ENCODE measurements at regions not wholly inside any gene's neighbourhood (a gene's known extent, or its start where the extent isn't known, plus 50 kb on each side); places are given as distances from the start of the nearest gene placed in this dataset.

GRCh38 chr5:171648279-171649074 is 137.1 kb upstream of the SMIM23 start:
- H3K36me3 ChIP-seq (ENCODE audit: control insufficient read depth, insufficient read depth, low read length): no peaks in the 10 kb centered on the region
- ATAC-seq (no peak), DNase-seq (no peak)
- Mint-ChIP-seq H3K4me1 (no peaks in the 10 kb centered on the region), H3K36me3 (no peaks in the 10 kb centered on the region), H3K27me3 (ENCODE audit: low read depth in 2 of 2) (peaks cover 4 to 28% of the 10 kb centered on the region in 2 donors), H3K4me3 (no peak overlapping the region), H3K9me3 (peaks cover 0 to 1% of the 10 kb centered on the region in 2 donors), H3K27ac (no peak overlapping the region)
- no peak overlapping the region for H3K27ac ChIP-seq (ENCODE audit: low read length)
- TF ChIP-seq CTCF (IDR thresholded peaks at IDR 0.05): no peak
- H3K27me3 ChIP-seq (ENCODE audit: control insufficient read depth, insufficient read depth, low read length): no peaks in the 10 kb centered on the region
- intact Hi-C loops (cut with micrococcal nuclease): no loop called here
- no peaks in the 10 kb centered on the region for H3K4me1 ChIP-seq (ENCODE audit: control insufficient read depth, insufficient read depth, low read length)
- H3K9me3 ChIP-seq (ENCODE audit: control insufficient read depth, insufficient read depth, low read length): no peaks in the 10 kb centered on the region
- no peak overlapping the region for H3K4me3 ChIP-seq (ENCODE audit: low read length)
- 72% methylated on average over 10 of the region's 10 CpGs for WGBS (ENCODE audit: insufficient coverage)

- H3K4me1 Mint-ChIP-seq: no peaks in the 10 kb centered on the region
- no peaks in the 10 kb centered on the region for H3K4me1 ChIP-seq (ENCODE audit: control insufficient read depth, insufficient read depth, low read length)
- no peak overlapping the region for H3K27ac ChIP-seq (ENCODE audit: low read length)
- H3K36me3 ChIP-seq (ENCODE audit: control insufficient read depth, insufficient read depth, low read length): no peaks in the 10 kb centered on the region
- H3K27me3 Mint-ChIP-seq (ENCODE audit: low read depth in 2 of 2): peaks cover 4 to 31% of the 10 kb centered on the region in 2 donors
- intact Hi-C loops (cut with micrococcal nuclease): no loop called here
- WGBS (ENCODE audit: insufficient coverage): 92% methylated on average over 3 of the region's 3 CpGs
- H3K4me3 ChIP-seq (ENCODE audit: low read length): no peak overlapping the region
- no peaks in the 10 kb centered on the region for H3K9me3 ChIP-seq (ENCODE audit: control insufficient read depth, insufficient read depth, low read length)
- no peak for ATAC-seq
- peaks cover 0 to 3% of the 10 kb centered on the region in 2 donors for H3K9me3 Mint-ChIP-seq
- DNase-seq: no peak
- no peaks in the 10 kb centered on the region for H3K36me3 Mint-ChIP-seq
- no peak for TF ChIP-seq CTCF (IDR thresholded peaks at IDR 0.05)
- H3K27me3 ChIP-seq (ENCODE audit: control insufficient read depth, insufficient read depth, low read length): no peaks in the 10 kb centered on the region
- no peak overlapping the region for H3K27ac Mint-ChIP-seq
- H3K4me3 Mint-ChIP-seq: no peak overlapping the region
Measured at GRCh38 chr5:171649075-171649401, 136.6 kb upstream of the SMIM23 start.

GRCh38 chr5:171650597-171650996 is 135.0 kb upstream of the SMIM23 start:
- Mint-ChIP-seq H3K9me3 (peaks cover 0 to 3% of the 10 kb centered on the region in 2 donors), H3K4me3 (no peak overlapping the region), H3K4me1 (no peaks in the 10 kb centered on the region), H3K36me3 (no peaks in the 10 kb centered on the region), H3K27me3 (ENCODE audit: low read depth in 2 of 2) (peaks cover 4 to 37% of the 10 kb centered on the region in 2 donors), H3K27ac (no peak overlapping the region)
- H3K4me1 ChIP-seq (ENCODE audit: control insufficient read depth, insufficient read depth, low read length): no peaks in the 10 kb centered on the region
- no peak for TF ChIP-seq CTCF (IDR thresholded peaks at IDR 0.05)
- no peaks in the 10 kb centered on the region for H3K36me3 ChIP-seq (ENCODE audit: control insufficient read depth, insufficient read depth, low read length)
- intact Hi-C loops (cut with micrococcal nuclease): no loop called here
- no peak overlapping the region for H3K27ac ChIP-seq (ENCODE audit: low read length)
- no peaks in the 10 kb centered on the region for H3K27me3 ChIP-seq (ENCODE audit: control insufficient read depth, insufficient read depth, low read length)
- no peaks in the 10 kb centered on the region for H3K9me3 ChIP-seq (ENCODE audit: control insufficient read depth, insufficient read depth, low read length)
- DNase-seq (no peak), ATAC-seq (no peak)
- 92% methylated on average over 8 of the region's 8 CpGs for WGBS (ENCODE audit: insufficient coverage)
- no peak overlapping the region for H3K4me3 ChIP-seq (ENCODE audit: low read length)

- 79% methylated on average over 3 of the region's 3 CpGs for WGBS (ENCODE audit: insufficient coverage)
- H3K4me3 Mint-ChIP-seq: no peak overlapping the region
- TF ChIP-seq CTCF (IDR thresholded peaks at IDR 0.05): no peak
- no peaks in the 10 kb centered on the region for H3K4me1 ChIP-seq (ENCODE audit: control insufficient read depth, insufficient read depth, low read length)
- H3K27ac Mint-ChIP-seq: no peak overlapping the region
- peaks cover 0 to 3% of the 10 kb centered on the region in 2 donors for H3K9me3 Mint-ChIP-seq
- H3K27me3 ChIP-seq (ENCODE audit: control insufficient read depth, insufficient read depth, low read length): no peaks in the 10 kb centered on the region
- no peak overlapping the region for H3K27ac ChIP-seq (ENCODE audit: low read length)
- H3K4me3 ChIP-seq (ENCODE audit: low read length): no peak overlapping the region
- DNase-seq: no peak
- no peaks in the 10 kb centered on the region for H3K9me3 ChIP-seq (ENCODE audit: control insufficient read depth, insufficient read depth, low read length)
- H3K36me3 Mint-ChIP-seq: no peaks in the 10 kb centered on the region
- no peaks in the 10 kb centered on the region for H3K36me3 ChIP-seq (ENCODE audit: control insufficient read depth, insufficient read depth, low read length)
- intact Hi-C loops (cut with micrococcal nuclease): no loop called here
- H3K4me1 Mint-ChIP-seq: no peaks in the 10 kb centered on the region
- ATAC-seq: no peak
- peaks cover 4 to 34% of the 10 kb centered on the region in 2 donors for H3K27me3 Mint-ChIP-seq (ENCODE audit: low read depth in 2 of 2)
Measured at GRCh38 chr5:171651102-171651501, 134.5 kb upstream of the SMIM23 start.
